ENCODE measurements at regions not wholly inside any gene's neighbourhood (a gene's known extent, or its start where the extent isn't known, plus 50 kb on each side); places are given as distances from the start of the nearest gene placed in this dataset.

DNA sequence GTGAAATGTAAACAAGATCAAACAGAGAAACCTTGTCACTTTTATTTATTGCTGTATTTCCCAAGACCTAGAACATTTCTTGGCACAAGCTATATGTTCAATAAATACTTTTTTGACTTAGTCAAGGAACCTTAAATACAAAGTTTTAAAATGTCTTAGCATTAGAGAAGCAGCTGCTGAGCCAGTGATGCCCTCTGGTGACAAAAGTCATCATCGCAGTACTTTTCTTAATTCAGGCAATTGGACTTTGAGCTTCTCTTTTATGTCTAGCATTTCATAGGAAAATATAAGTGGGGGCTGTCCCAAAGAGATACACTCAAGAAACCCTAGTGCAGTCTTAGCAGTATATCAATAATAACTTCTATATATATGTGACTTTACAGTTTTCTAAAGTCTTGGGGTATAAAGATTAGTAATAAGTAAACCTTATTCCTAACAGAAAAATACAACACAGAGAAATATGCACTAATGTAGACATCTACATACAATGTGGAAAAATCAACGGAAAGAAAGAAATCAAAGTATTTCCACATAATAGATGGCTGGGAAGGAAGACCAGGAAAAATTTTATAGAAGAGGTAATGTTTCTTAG, 118.4 kb downstream of the DTHD1 start:
- TF ChIP-seq, protein P1, sequence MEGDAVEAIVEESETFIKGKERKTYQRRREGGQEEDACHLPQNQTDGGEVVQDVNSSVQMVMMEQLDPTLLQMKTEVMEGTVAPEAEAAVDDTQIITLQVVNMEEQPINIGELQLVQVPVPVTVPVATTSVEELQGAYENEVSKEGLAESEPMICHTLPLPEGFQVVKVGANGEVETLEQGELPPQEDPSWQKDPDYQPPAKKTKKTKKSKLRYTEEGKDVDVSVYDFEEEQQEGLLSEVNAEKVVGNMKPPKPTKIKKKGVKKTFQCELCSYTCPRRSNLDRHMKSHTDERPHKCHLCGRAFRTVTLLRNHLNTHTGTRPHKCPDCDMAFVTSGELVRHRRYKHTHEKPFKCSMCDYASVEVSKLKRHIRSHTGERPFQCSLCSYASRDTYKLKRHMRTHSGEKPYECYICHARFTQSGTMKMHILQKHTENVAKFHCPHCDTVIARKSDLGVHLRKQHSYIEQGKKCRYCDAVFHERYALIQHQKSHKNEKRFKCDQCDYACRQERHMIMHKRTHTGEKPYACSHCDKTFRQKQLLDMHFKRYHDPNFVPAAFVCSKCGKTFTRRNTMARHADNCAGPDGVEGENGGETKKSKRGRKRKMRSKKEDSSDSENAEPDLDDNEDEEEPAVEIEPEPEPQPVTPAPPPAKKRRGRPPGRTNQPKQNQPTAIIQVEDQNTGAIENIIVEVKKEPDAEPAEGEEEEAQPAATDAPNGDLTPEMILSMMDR (IDR thresholded peaks at IDR 0.05; ENCODE audit: low read length): peak; percentile 91
- TF ChIP-seq EZH2 (IDR thresholded peaks at IDR 0.05; ENCODE audit: borderline replicate concordance, low read length): no peak

Measured in OCI-LY1 (cell line).